Endothelial cell of umbilical vein (primary cell): ENCODE measurements at regions not wholly inside any gene's neighbourhood (a gene's known extent, or its start where the extent isn't known, plus 50 kb on each side); places are given as distances from the start of the nearest gene placed in this dataset.

Experiments
- EZH2 ChIP-seq: IDR thresholded peaks from 2 replicates; pipeline ENCODE4 v1.6.1; 2012; ENCODE audit warnings: borderline replicate concordance, low read depth, mild to moderate bottlenecking, moderate library complexity, low read length, inconsistent platforms; ENCODE audit not compliant: severe bottlenecking
- FOS ChIP-seq: IDR thresholded peaks from 2 replicates; pipeline ENCODE4 v1.6.1; 2011; ENCODE audit warnings: mild to moderate bottlenecking, low read length, moderate library complexity, borderline replicate concordance; ENCODE audit not compliant: insufficient read depth
- GATA2 ChIP-seq: IDR thresholded peaks from 2 replicates; pipeline ENCODE4 v1.7.0; 2011; ENCODE audit warnings: low read depth, mild to moderate bottlenecking, moderate library complexity, mixed read lengths, low read length; ENCODE audit not compliant: insufficient read length, insufficient read depth
- JUN ChIP-seq: IDR thresholded peaks from 2 replicates; pipeline ENCODE4 v1.6.1; 2011; ENCODE audit warnings: borderline replicate concordance, low read depth; ENCODE audit not compliant: insufficient read length, insufficient read depth
- MYC ChIP-seq: IDR thresholded peaks from one replicate; pipeline ENCODE4 v1.6.1; 2011; ENCODE audit warnings: mild to moderate bottlenecking, low read depth, low read length
- POLR2A ChIP-seq: IDR thresholded peaks from 2 replicates; pipeline ENCODE4 v1.6.1; 2012; ENCODE audit warnings: low read depth, mild to moderate bottlenecking, control low read depth, low read length
- POLR2AphosphoS5 ChIP-seq: IDR thresholded peaks from 2 replicates; pipeline ENCODE4 v1.6.1; 2012; ENCODE audit warnings: low read depth, mild to moderate bottlenecking, control low read depth, low read length, moderate library complexity; ENCODE audit not compliant: insufficient read depth
- TF ChIP-seq, protein P1 (sequence below), 2 donors: IDR thresholded peaks; 1 replicate in 1 of 2; 2 replicates in 1 of 2; pipeline ENCODE4 v1.5.1; 2011; ENCODE audit warnings: low read length in 2 of 2, mild to moderate bottlenecking in 2 of 2, moderate library complexity in 2 of 2, control low read depth in 1 of 2, inconsistent platforms in 1 of 2, low read depth in 1 of 2; ENCODE audit not compliant: insufficient read depth in 1 of 2; ENCODE audit errors: extremely low read depth in 1 of 2
- TF ChIP-seq, protein P2 (sequence below): IDR thresholded peaks from 2 replicates; pipeline ENCODE4 v1.6.1; 2011; ENCODE audit not compliant: insufficient read depth, insufficient read length

DNA sequence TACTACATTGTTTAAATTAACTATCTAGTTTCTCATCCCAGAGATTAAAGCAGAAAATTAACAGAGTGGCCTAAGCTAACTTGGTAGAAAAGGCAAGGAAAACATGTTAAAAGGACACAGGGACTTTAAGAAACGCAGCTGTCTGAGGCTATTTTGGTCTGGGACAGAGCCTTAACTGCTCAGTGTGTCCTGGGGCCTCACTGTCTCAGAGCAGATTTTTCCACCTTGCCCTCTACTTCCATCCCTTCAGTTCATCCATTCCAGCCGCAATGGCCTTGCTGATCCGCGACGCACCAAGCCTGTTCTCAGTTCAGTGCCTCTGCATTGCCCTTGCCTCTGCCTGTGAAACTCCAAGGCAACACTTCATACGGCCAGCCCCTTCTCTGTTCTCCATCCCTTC is 114.9 kb upstream of the OSR1 start:
- TF ChIP-seq POLR2A (no peak), EZH2 (no peak), POLR2AphosphoS5 (no peak), MYC (no peak), JUN (no peak), FOS (no peak), GATA2 (no peak)
- TF ChIP-seq, protein P1, sequence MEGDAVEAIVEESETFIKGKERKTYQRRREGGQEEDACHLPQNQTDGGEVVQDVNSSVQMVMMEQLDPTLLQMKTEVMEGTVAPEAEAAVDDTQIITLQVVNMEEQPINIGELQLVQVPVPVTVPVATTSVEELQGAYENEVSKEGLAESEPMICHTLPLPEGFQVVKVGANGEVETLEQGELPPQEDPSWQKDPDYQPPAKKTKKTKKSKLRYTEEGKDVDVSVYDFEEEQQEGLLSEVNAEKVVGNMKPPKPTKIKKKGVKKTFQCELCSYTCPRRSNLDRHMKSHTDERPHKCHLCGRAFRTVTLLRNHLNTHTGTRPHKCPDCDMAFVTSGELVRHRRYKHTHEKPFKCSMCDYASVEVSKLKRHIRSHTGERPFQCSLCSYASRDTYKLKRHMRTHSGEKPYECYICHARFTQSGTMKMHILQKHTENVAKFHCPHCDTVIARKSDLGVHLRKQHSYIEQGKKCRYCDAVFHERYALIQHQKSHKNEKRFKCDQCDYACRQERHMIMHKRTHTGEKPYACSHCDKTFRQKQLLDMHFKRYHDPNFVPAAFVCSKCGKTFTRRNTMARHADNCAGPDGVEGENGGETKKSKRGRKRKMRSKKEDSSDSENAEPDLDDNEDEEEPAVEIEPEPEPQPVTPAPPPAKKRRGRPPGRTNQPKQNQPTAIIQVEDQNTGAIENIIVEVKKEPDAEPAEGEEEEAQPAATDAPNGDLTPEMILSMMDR (IDR thresholded peaks at IDR 0.05; ENCODE audit: extremely low read depth in 1 of 2, insufficient read depth in 1 of 2, low read depth in 1 of 2, low read length in 2 of 2) = no peak
- TF ChIP-seq, protein P2, sequence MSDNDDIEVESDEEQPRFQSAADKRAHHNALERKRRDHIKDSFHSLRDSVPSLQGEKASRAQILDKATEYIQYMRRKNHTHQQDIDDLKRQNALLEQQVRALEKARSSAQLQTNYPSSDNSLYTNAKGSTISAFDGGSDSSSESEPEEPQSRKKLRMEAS = no peak
